ENCODE measurements at regions not wholly inside any gene's neighbourhood (a gene's known extent, or its start where the extent isn't known, plus 50 kb on each side); places are given as distances from the start of the nearest gene placed in this dataset.

DNA sequence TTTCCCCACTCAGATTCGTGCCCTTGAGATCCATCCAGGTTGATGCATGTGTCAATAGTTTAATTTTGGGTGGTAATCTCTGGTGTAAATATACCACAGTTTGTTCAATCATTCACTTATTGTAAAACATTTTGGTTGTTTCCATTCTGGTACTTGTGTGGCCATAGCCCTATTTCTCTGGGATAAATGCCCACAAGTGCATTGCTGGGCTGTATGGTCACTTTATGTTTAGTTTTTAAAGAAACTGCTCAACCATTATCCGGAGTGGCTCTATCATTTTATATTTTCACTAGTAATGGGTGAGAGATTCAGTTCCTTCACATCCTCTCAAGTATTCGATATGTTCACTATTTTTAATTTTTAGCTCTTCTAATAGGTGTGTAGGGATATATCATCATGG, 60.7 kb upstream of the RNF24 start:
- TF ChIP-seq CTCF (IDR thresholded peaks at IDR 0.05 in 8 of 11, conservative IDR thresholded peaks at IDR 0.05 in 3 of 11): no peak
- no peak for TF ChIP-seq POLR2AphosphoS5 (IDR thresholded peaks at IDR 0.05)

Data from spleen (tissue), 7 donors.